HG02759 (cell line): ENCODE measurements at regions not wholly inside any gene's neighbourhood (a gene's known extent, or its start where the extent isn't known, plus 50 kb on each side); places are given as distances from the start of the nearest gene placed in this dataset.

Source experiments
- ATAC-seq: cut with Tn5 transposase; IDR thresholded peaks from one replicate; pipeline ENCODE4 v1.9.1; 2021; ENCODE audit warnings: mild to moderate bottlenecking, moderate library complexity; ENCODE audit not compliant: unreplicated experiment

DNA sequence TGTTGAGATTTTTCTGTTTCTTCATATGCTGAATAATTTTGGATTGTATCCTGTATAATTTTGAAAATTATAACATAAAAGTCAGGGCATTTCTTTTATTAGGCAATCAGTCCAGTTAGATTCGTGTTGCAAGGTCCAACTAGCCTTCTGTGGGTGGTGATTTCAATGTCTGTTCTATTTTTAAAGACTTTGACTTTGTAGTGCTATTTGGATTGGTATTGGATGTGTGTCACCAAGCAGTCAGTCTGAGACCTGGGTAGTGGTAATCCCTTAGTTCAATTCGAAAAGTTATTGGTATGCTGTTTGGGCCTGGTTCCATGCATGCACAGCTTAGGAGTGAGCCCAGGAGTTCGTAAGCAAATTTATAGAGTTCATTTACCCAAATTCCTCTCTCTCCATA, 82.2 kb downstream of the EPDR1 start:
- no peak for ATAC-seq

GRCh38 chr7:38006559-38006958, 86.1 kb downstream of the EPDR1 start:
- ATAC-seq: no peak

DNA sequence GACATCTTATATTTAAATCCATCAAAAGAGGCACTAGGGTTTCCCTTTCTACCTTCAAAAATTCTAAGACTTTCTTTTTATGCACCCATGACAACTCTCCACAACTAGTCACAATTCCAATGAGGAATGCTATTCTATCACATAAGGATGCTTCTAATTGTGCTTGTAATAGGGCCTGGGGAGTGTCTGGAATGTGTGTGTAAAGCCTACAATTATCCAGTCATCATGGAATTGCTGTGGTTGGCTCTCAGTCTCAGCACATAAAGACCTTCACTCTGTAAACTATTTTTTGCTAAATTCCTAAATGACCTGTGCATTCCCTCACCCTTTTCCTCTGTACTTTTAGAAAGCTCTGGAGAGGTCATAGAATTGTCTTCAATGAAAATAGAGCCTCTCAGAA, 86.7 kb downstream of the EPDR1 start:
- no peak for ATAC-seq

GRCh38 chr7:38013246-38013645, 92.8 kb downstream of the EPDR1 start:
- no peak for ATAC-seq

DNA sequence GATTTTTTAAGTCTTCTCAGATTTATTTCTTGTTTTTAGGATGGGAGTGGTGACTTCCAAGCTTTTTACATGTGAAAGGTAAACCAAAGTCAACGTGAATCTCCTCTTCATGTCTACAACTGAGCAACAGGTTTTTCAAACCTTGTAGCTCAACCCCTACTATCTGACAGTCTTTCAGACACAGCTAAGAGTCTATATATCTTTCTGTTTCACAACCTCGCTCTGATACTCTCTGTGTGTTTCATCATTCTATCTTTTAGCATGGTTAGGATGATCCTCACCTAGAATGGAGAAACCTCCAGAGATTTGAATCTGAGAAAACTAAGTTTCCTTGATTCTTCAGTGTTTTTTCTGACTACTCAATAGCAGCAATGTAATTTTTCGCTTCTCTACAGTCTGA, 96.1 kb downstream of the EPDR1 start:
- no peak for ATAC-seq

- no peak for ATAC-seq
Measured at GRCh38 chr7:38017320-38017719, 96.9 kb downstream of the EPDR1 start.

- no peak for ATAC-seq
Measured at GRCh38 chr7:38020121-38020785, 99.8 kb downstream of the EPDR1 start.

DNA sequence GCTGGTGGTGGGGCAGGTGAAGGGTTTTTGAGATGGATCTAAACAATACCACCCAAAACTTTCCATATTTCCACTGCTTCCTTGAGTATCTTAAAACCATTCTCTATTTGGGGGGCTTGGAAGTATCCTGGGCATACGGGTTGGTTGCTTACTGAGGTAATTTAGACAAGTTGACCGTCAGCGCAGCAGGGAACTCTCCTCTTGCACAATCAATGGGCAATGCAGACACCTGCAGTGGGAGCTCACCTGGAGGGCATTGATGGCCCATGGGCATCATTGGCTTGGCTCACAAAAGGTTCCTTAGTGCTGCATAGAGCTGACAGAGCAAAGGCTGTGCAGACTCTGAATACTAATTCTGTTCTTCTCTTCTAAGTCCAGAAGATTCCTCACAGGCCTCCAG, 101.5 kb downstream of the EPDR1 start:
- no peak for ATAC-seq

DNA sequence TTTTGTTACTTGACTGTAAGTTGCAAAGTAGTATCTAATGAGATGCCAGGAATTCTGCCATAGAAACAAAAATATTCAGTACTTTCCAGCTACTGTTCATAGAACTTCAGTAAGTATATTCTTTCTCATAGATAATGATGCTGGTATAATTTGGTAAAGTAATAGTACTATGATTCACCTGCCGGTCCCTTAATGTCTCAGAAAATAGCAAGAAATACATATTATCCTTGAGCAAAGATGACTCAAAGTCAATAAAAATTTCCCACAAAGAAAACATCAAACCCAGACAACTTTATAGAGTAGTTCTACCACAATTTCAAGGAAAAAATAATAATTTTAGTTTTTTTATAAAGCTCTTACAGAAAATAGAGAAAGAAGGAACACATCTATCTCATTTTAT, 105.4 kb downstream of the EPDR1 start:
- ATAC-seq: no peak

DNA sequence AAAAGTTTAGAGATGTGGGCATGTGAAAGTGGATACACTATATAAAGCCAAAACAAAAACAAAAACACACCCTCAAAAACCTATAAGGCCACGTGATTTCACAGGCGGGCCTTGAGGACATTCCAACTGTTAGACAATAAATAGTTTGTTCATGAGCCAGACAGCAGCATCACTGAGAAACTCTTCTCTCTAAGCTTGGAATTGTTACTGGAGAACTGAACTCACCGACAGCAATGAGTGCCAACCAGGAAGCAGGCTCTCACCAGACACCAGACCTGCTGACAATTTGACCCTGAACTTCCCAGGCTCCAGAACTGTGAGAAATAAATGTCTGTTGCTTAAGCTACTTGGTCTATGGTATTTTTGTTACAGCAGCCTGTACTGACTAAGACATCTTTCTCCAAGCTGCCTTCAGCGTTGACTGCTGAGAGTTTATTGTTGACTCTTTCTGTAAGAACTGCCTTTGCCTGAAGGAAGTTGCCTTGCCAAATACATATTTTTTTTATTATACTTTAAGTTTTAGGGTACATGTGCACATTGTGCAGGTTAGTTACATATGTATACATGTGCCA, 107.5 kb downstream of the EPDR1 start:
- no peak for ATAC-seq

GRCh38 chr7:38034062-38034908, 113.8 kb downstream of the EPDR1 start:
- no peak for ATAC-seq

- no peak for ATAC-seq
Measured at GRCh38 chr7:38040831-38041230, 120.4 kb downstream of the EPDR1 start.

- no peak for ATAC-seq
Measured at GRCh38 chr7:38049679-38050078, 128.4 kb upstream of the STARD3NL start.

DNA sequence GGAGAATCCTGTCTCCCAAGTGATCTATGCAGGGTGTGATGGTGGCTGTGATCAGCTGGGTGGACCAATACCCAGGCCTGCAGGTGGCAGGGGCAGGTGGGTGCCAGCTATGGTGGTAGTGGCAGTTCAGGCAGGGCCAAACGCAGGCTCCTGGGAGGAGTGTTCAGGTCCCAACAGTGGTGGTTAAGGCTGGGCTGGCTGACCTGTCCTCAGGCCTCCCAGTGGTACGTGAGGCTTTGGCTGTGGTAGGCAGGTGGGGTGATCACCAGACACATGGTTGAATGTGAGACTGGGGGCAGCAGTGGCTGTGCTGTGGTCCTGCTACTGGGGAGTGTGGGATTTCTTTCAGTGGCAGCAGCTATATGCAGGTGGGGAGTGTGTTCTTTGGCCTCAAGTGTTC, 126.7 kb upstream of the STARD3NL start:
- ATAC-seq: no peak

DNA sequence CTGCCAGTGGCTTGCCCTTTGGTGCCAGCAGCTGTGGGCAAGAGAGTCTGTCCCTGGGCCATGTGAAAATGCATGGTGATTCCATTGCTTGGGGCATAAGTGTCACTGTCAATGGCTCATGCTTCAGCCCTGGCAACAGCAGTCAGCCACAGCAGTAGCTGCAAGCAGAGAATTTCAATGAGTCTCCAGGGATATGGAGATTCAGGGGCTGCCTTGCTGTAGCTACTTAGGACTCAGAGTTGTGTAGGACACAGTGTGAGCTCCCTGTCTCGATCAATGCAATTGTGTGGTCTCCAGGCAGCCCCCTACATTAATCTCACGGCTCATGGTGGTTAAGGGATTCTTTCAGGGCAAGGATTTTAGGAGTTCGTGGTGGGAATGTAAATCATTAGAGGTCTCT, 126.3 kb upstream of the STARD3NL start:
- no peak for ATAC-seq

DNA sequence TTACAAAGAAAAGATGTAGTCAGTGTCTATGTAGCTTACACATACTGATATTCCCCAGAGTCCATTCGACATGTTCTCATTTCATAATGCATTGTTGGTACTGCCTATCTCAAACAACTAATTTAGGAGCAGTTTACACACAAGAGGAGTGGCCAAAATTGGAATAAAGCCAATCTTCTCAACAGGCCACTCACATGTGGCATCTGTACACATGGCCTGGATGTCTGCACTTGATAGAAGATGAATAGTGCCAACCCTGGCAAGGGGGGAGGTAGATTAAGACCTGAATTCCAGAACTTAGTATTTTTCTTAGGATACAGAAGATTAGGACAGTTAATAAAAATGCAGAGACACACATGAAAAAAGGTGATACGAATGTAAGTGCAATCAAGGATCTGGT, 125.3 kb upstream of the STARD3NL start:
- no peak for ATAC-seq

GRCh38 chr7:38054199-38054598, 123.8 kb upstream of the STARD3NL start:
- ATAC-seq: no peak

GRCh38 chr7:38057829-38058228, 120.2 kb upstream of the STARD3NL start:
- no peak for ATAC-seq

GRCh38 chr7:38060116-38060515, 117.9 kb upstream of the STARD3NL start:
- ATAC-seq: no peak

GRCh38 chr7:38060637-38061036, 117.4 kb upstream of the STARD3NL start:
- ATAC-seq: no peak

DNA sequence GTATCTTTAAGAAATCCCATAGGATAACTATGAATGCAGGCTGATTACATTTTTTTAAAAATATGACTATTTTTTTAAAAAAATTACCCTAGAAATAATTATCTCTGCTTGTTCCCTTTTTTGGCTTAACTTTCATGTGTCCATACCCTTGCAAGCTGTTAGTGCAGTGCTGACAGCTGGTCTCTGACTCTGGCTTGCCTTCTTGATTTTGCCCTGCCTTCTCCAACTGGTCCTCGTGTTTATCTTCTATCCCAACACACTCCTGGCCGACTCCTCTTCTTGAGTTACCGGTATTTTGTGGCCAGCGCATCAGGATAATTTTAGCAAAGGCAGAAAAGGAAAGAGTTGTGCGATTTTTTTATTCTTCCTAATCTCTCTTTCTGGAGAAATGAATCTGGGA, 111.7 kb upstream of the STARD3NL start:
- ATAC-seq: no peak

DNA sequence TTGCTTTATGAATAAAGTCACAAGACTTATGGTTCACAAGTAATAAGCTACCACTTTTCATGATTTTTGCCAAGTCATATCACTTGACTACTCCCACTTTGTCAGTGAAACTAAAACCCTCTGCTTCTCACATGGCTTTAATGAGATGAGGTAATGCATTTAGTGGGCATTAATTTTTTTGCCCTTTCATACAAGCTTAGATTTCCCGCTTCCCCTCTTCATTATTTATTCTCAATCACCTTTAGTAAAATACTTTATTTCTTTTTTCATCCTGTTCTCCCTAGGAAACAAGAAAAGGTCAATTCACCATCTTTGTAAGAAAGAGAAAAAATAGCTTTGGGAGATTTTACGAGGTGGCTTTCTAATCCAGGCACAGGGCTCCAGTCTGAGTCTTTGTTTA, 109.6 kb upstream of the STARD3NL start:
- no peak for ATAC-seq
